HEK293 (cell line): ENCODE measurements at regions not wholly inside any gene's neighbourhood (a gene's known extent, or its start where the extent isn't known, plus 50 kb on each side); places are given as distances from the start of the nearest gene placed in this dataset.

ENCODE experiments used
- CTCF ChIA-PET: fragments of 350-600 bp; formaldehyde crosslinking; extraction: SDS; loops from one replicate; lab custom pipeline; 2021; ENCODE audit warnings: antibody characterized with exemption; lab: Yijun Ruan, JAX
- POLR2A ChIA-PET: fragments of 300-600 bp; formaldehyde crosslinking; extraction: SDS; loops from one replicate; lab custom pipeline; 2020; ENCODE audit warnings: antibody characterized with exemption, inconsistent platforms; lab: Yijun Ruan, JAX
- H3K27ac ChIP-seq: fragments of 200-500 bp; sonication (Bioruptor generic); 2 replicates; pipeline ENCODE4 v1.5.1; 2014; ENCODE audit warnings: low read depth, low read length, control low read depth, inconsistent platforms; ENCODE audit errors: extremely low read depth
- H3K36me3 ChIP-seq, 2 experiments: fragments of 200-500 bp in 1 of 2; sonication (Bioruptor generic) in 1 of 2; 1 replicate in 1 of 2; 2 replicates in 1 of 2; pipeline ENCODE4 v1.5.1; 2014 to 2017; ENCODE audit warnings: inconsistent platforms in 2 of 2, low read length in 2 of 2; ENCODE audit not compliant: control insufficient read depth in 2 of 2, insufficient read depth in 1 of 2
- H3K4me1 ChIP-seq: fragments of 200-500 bp; sonication (Bioruptor generic); 2 replicates; pipeline ENCODE4 v1.5.1; 2014; ENCODE audit warnings: mild to moderate bottlenecking, low read length, inconsistent platforms; ENCODE audit not compliant: control insufficient read depth, insufficient read depth
- H3K4me3 ChIP-seq: 2 replicates; pipeline ENCODE4 v1.5.1; 2011; ENCODE audit warnings: low read depth, mild to moderate bottlenecking, control low read depth, low read length, moderate library complexity
- H3K9me3 ChIP-seq: fragments of 200-500 bp; sonication (Bioruptor generic); 2 replicates; pipeline ENCODE4 v1.5.1; 2014; ENCODE audit warnings: low read depth, low read length, inconsistent platforms; ENCODE audit not compliant: control insufficient read depth, insufficient read depth
- GLI4 ChIP-seq: fragments of 450-650 bp; formaldehyde crosslinking; IDR thresholded peaks from 2 replicates; pipeline ENCODE4 v1.5.1; 2016; ENCODE audit warnings: missing biosample characterization, missing genetic modification characterization
- PBX3 ChIP-seq: sonication (generic); formaldehyde crosslinking; IDR thresholded peaks from 2 replicates; pipeline ENCODE4 v1.8.1; 2022; ENCODE audit warnings: mild to moderate bottlenecking, moderate library complexity, missing genetic modification reagents
- TSHZ1 ChIP-seq: fragments of 450-650 bp; formaldehyde crosslinking; IDR thresholded peaks from 2 replicates; pipeline ENCODE4 v1.5.1; 2016; ENCODE audit warnings: missing biosample characterization, missing genetic modification characterization, borderline replicate concordance
- ZIC2 ChIP-seq: fragments of 450-650 bp; formaldehyde crosslinking; IDR thresholded peaks from 2 replicates; pipeline ENCODE4 v1.5.1; 2016; ENCODE audit warnings: missing biosample characterization, missing genetic modification characterization
- ZNF146 ChIP-seq: fragments of 450-650 bp; formaldehyde crosslinking; IDR thresholded peaks from 2 replicates; pipeline ENCODE4 v1.5.1; 2016; ENCODE audit warnings: missing biosample characterization, missing genetic modification characterization
- ZNF211 ChIP-seq: fragments of 450-650 bp; formaldehyde crosslinking; IDR thresholded peaks from 2 replicates; pipeline ENCODE4 v1.5.1; 2016; ENCODE audit warnings: low read depth, missing biosample characterization, missing genetic modification characterization
- ZNF221 ChIP-seq: fragments of 450-650 bp; formaldehyde crosslinking; IDR thresholded peaks from 2 replicates; pipeline ENCODE4 v1.5.1; 2017; ENCODE audit warnings: missing biosample characterization, missing genetic modification characterization, borderline replicate concordance
- ZNF701 ChIP-seq: fragments of 450-650 bp; formaldehyde crosslinking; IDR thresholded peaks from 2 replicates; pipeline ENCODE4 v1.5.1; 2016; ENCODE audit warnings: missing biosample characterization, missing genetic modification characterization
- ZNF776 ChIP-seq: fragments of 450-650 bp; formaldehyde crosslinking; IDR thresholded peaks from 2 replicates; pipeline ENCODE4 v1.5.0; 2017; ENCODE audit warnings: missing biosample characterization, missing genetic modification characterization, borderline replicate concordance
- ZNF791 ChIP-seq: fragments of 450-650 bp; formaldehyde crosslinking; IDR thresholded peaks from 2 replicates; pipeline ENCODE4 v1.5.1; 2016; ENCODE audit warnings: missing biosample characterization, missing genetic modification characterization
- TF ChIP-seq, protein P1 (sequence below): fragments of 450-650 bp; formaldehyde crosslinking; IDR thresholded peaks from 2 replicates; pipeline ENCODE4 v1.5.1; 2016; ENCODE audit warnings: missing biosample characterization, missing genetic modification characterization
- TF ChIP-seq, protein P2 (sequence below): fragments of 450-650 bp; formaldehyde crosslinking; IDR thresholded peaks from 2 replicates; pipeline ENCODE4 v1.5.1; 2016; ENCODE audit warnings: missing biosample characterization, missing genetic modification characterization
- TF ChIP-seq, protein P3 (sequence below): IDR thresholded peaks from 2 replicates; pipeline ENCODE4 v1.6.1; 2011; ENCODE audit warnings: mild to moderate bottlenecking, low read depth, low read length, borderline replicate concordance
- TF ChIP-seq, protein P4 (sequence below): fragments of 450-650 bp; formaldehyde crosslinking; IDR thresholded peaks from 2 replicates; pipeline ENCODE4 v1.5.1; 2016; ENCODE audit warnings: missing biosample characterization, missing genetic modification characterization

- no peak for TF ChIP-seq ZNF146 (tag by site-specific recombination)
Observed at GRCh38 chr12:67573566-67573965, 75.0 kb upstream of the DYRK2 start (continued).

- POLR2A ChIA-PET: interaction anchor here (0.6 kb wide), 1 partner anchor 364 kb away, joined by 3 read pairs; no protein-coding TSS in a partner anchor
- Histone ChIP-seq H3K4me1 (no peaks in the 10 kb centered on the region), H3K4me3 (no peak overlapping the region), H3K27ac (no peak overlapping the region), H3K36me3 (no peaks in the 10 kb centered on the region), H3K9me3 (no peaks in the 10 kb centered on the region)
- CTCF ChIA-PET: no interaction called here
- TF ChIP-seq TSHZ1 (tag by site-specific recombination): no peak
- TF ChIP-seq, protein P1, sequence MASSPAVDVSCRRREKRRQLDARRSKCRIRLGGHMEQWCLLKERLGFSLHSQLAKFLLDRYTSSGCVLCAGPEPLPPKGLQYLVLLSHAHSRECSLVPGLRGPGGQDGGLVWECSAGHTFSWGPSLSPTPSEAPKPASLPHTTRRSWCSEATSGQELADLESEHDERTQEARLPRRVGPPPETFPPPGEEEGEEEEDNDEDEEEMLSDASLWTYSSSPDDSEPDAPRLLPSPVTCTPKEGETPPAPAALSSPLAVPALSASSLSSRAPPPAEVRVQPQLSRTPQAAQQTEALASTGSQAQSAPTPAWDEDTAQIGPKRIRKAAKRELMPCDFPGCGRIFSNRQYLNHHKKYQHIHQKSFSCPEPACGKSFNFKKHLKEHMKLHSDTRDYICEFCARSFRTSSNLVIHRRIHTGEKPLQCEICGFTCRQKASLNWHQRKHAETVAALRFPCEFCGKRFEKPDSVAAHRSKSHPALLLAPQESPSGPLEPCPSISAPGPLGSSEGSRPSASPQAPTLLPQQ (tag by site-specific recombination): no peak
- TF ChIP-seq ZNF701 (tag by site-specific recombination): no peak
- TF ChIP-seq, protein P2, sequence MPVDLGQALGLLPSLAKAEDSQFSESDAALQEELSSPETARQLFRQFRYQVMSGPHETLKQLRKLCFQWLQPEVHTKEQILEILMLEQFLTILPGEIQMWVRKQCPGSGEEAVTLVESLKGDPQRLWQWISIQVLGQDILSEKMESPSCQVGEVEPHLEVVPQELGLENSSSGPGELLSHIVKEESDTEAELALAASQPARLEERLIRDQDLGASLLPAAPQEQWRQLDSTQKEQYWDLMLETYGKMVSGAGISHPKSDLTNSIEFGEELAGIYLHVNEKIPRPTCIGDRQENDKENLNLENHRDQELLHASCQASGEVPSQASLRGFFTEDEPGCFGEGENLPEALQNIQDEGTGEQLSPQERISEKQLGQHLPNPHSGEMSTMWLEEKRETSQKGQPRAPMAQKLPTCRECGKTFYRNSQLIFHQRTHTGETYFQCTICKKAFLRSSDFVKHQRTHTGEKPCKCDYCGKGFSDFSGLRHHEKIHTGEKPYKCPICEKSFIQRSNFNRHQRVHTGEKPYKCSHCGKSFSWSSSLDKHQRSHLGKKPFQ: no peak
- no peak for TF ChIP-seq GLI4 (tag by site-specific recombination)
- TF ChIP-seq ZNF776 (tag by site-specific recombination): no peak
- TF ChIP-seq ZNF211 (tag by site-specific recombination): no peak
- no peak for TF ChIP-seq ZIC2 (tag by site-specific recombination)
- TF ChIP-seq, protein P3, sequence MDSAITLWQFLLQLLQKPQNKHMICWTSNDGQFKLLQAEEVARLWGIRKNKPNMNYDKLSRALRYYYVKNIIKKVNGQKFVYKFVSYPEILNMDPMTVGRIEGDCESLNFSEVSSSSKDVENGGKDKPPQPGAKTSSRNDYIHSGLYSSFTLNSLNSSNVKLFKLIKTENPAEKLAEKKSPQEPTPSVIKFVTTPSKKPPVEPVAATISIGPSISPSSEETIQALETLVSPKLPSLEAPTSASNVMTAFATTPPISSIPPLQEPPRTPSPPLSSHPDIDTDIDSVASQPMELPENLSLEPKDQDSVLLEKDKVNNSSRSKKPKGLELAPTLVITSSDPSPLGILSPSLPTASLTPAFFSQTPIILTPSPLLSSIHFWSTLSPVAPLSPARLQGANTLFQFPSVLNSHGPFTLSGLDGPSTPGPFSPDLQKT: no peak
- no peak for TF ChIP-seq PBX3 (CRISPR knock-in tag)
- TF ChIP-seq, protein P4, sequence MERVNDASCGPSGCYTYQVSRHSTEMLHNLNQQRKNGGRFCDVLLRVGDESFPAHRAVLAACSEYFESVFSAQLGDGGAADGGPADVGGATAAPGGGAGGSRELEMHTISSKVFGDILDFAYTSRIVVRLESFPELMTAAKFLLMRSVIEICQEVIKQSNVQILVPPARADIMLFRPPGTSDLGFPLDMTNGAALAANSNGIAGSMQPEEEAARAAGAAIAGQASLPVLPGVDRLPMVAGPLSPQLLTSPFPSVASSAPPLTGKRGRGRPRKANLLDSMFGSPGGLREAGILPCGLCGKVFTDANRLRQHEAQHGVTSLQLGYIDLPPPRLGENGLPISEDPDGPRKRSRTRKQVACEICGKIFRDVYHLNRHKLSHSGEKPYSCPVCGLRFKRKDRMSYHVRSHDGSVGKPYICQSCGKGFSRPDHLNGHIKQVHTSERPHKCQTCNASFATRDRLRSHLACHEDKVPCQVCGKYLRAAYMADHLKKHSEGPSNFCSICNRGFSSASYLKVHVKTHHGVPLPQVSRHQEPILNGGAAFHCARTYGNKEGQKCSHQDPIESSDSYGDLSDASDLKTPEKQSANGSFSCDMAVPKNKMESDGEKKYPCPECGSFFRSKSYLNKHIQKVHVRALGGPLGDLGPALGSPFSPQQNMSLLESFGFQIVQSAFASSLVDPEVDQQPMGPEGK: no peak
- TF ChIP-seq ZNF791 (tag by site-specific recombination): no peak
- no peak for TF ChIP-seq ZNF221 (tag by site-specific recombination)
Observed at GRCh38 chr12:67578976-67579661, 69.4 kb upstream of the DYRK2 start.
